ENCODE measurements at regions not wholly inside any gene's neighbourhood (a gene's known extent, or its start where the extent isn't known, plus 50 kb on each side); places are given as distances from the start of the nearest gene placed in this dataset.

DNA sequence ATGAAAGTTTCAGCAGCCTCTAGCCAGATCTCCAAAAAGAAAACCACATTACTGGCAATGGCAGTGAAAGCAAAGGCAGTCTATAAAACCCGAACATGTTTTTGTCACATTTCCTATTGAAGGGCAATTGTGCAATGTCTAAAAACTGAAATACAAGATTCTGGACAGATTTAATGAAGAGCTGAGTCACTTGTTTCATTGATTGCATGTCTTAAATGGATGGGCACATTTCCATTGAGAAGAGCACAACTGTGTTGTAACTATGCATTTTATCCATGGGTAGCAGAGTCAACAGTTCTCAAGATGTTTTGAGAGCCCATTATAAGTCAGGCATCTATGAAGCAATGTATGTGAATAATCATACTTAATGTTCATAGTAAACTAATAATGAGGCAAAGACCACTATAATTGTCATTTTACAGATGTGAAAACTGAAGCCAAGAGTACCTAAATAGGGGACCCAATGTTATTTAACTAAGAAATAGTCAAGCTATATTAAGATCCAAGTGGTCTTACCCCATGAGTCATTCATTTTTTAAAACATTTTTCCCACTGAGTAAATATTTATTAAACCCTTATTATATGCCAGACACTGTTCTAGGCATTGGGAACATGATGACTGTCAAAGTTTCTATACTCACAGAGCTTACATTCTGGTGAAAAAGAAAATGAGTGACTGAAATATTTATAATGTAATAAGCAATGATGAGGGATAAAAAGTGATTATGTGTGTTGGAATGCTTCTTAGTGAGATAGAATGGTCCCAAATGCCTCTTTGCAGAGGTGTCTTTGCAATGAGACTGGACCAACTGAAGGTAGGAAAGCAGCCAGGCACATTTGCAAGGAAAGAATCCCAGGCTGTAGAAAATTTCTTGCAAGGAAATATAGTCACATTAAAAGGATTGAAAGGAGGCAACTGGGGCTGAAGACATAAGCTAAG lies 818.9 kb upstream of the ACVR2A start:
- no peak overlapping the region for H3K9ac ChIP-seq (ENCODE audit: low read length)
- peaks cover 9% of the 10 kb centered on the region for H3K9me3 Mint-ChIP-seq (ENCODE audit: unreplicated experiment)

DNA sequence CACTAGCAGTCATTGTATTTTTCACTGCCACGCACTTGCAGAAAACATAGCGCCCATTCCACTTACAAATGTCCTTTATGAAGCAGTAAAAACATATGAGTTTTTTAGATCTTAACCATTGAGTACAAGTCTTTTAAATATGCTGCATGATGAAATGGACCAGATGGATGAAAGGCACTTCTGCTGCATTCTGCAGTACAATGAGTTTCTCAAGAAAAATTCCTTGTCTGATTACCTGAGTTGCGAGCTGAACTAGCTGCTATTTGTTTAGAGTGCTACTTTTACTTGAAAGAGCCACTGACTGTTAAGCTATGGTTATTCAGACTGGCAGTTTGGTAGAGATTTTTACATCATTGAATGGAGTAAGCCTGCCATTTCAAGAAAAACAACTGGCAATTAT lies 825.5 kb upstream of the ACVR2A start:
- Mint-ChIP-seq H3K36me3 (ENCODE audit: low read depth, unreplicated experiment) (no peaks in the 10 kb centered on the region), H3K4me3 (ENCODE audit: unreplicated experiment) (no peak overlapping the region), H3K4me1 (ENCODE audit: low read depth, unreplicated experiment) (no peaks in the 10 kb centered on the region), H3K9me3 (ENCODE audit: unreplicated experiment) (peaks cover 9% of the 10 kb centered on the region), H3K27me3 (ENCODE audit: low read depth, unreplicated experiment) (no peaks in the 10 kb centered on the region), H3K27ac (ENCODE audit: unreplicated experiment) (no peak overlapping the region)
- FAIRE-seq (no peak), DNase-seq (ENCODE audit: low read depth) (no peak)
- no peaks in the 10 kb centered on the region for H3K9me3 ChIP-seq (ENCODE audit: insufficient read depth, low read depth, low read length)
- H3K4me2 ChIP-seq (ENCODE audit: low read length): no peak overlapping the region
- no peak overlapping the region for H3K27ac ChIP-seq (ENCODE audit: low read depth, low read length)
- H4K20me1 ChIP-seq (ENCODE audit: insufficient read depth, low read length): no peaks in the 10 kb centered on the region
- no peak overlapping the region for H3K9ac ChIP-seq (ENCODE audit: low read length)
- H3K79me2 ChIP-seq (ENCODE audit: insufficient read depth, low read length): no peaks in the 10 kb centered on the region
- no peak overlapping the region for H2AFZ ChIP-seq (ENCODE audit: low read depth, low read length)
- TF ChIP-seq CTCF (IDR thresholded peaks at IDR 0.05; ENCODE audit: insufficient read depth, low read depth, low read length) (no peak), EZH2 (IDR thresholded peaks at IDR 0.05; ENCODE audit: insufficient read depth, low read length) (no peak)
- no peak overlapping the region for H3K4me3 ChIP-seq (ENCODE audit: insufficient read depth, low read depth, low read length)
- H3K27me3 ChIP-seq (ENCODE audit: insufficient read depth, low read length): no peaks in the 10 kb centered on the region
- H3K4me1 ChIP-seq (ENCODE audit: insufficient read depth, low read length): no peaks in the 10 kb centered on the region
- H3K36me3 ChIP-seq (ENCODE audit: insufficient read depth, low read length): no peaks in the 10 kb centered on the region

More for the DNA sequence above, 818.9 kb upstream of the ACVR2A start:
- Histone ChIP-seq H3K4me3 (ENCODE audit: insufficient read depth, low read depth, low read length) (no peak overlapping the region), H3K9me3 (ENCODE audit: insufficient read depth, low read depth, low read length) (no peaks in the 10 kb centered on the region), H3K79me2 (ENCODE audit: insufficient read depth, low read length) (no peaks in the 10 kb centered on the region), H4K20me1 (ENCODE audit: insufficient read depth, low read length) (no peaks in the 10 kb centered on the region), H3K4me2 (ENCODE audit: low read length) (no peak overlapping the region), H3K27ac (ENCODE audit: low read depth, low read length) (no peak overlapping the region), H3K4me1 (ENCODE audit: insufficient read depth, low read length) (peaks cover 2% of the 10 kb centered on the region), H3K36me3 (ENCODE audit: insufficient read depth, low read length) (no peaks in the 10 kb centered on the region), H3K27me3 (ENCODE audit: insufficient read depth, low read length) (no peaks in the 10 kb centered on the region), H2AFZ (ENCODE audit: low read depth, low read length) (no peak overlapping the region)
- FAIRE-seq (no peak), DNase-seq (ENCODE audit: low read depth) (peak; percentile 23)
- Mint-ChIP-seq H3K4me1 (ENCODE audit: low read depth, unreplicated experiment) (peaks cover 8% of the 10 kb centered on the region), H3K4me3 (ENCODE audit: unreplicated experiment) (no peak overlapping the region), H3K27me3 (ENCODE audit: low read depth, unreplicated experiment) (no peaks in the 10 kb centered on the region), H3K36me3 (ENCODE audit: low read depth, unreplicated experiment) (no peaks in the 10 kb centered on the region), H3K27ac (ENCODE audit: unreplicated experiment) (no peak overlapping the region)
- TF ChIP-seq EZH2 (IDR thresholded peaks at IDR 0.05; ENCODE audit: insufficient read depth, low read length): no peak
- no peak for TF ChIP-seq CTCF (IDR thresholded peaks at IDR 0.05; ENCODE audit: insufficient read depth, low read depth, low read length)

Data from astrocyte (in vitro differentiated cells and primary cell).